Activated naive CD4-positive, alpha-beta T cell treated with anti-CD3 and anti-CD28 coated beads, Interleukin-2, amount 50 U/mL, for 24 hours (primary cell): ENCODE measurements at regions not wholly inside any gene's neighbourhood (a gene's known extent, or its start where the extent isn't known, plus 50 kb on each side); places are given as distances from the start of the nearest gene placed in this dataset.

ENCODE experiments used
- H3K27ac Mint-ChIP-seq: one replicate; pipeline ENCODE4 v1.8.0; 2021; ENCODE audit warnings: mild to moderate bottlenecking, mixed read lengths
- H3K27me3 Mint-ChIP-seq: one replicate; pipeline ENCODE4 v1.8.0; 2021; ENCODE audit warnings: mixed read lengths
- H3K36me3 Mint-ChIP-seq: one replicate; pipeline ENCODE4 v1.8.0; 2021; ENCODE audit warnings: mixed read lengths
- H3K4me1 Mint-ChIP-seq: one replicate; pipeline ENCODE4 v1.8.0; 2021; ENCODE audit warnings: mixed read lengths
- H3K4me3 Mint-ChIP-seq: one replicate; pipeline ENCODE4 v1.8.0; 2021; ENCODE audit warnings: mild to moderate bottlenecking, mixed read lengths
- H3K9me3 Mint-ChIP-seq: one replicate; pipeline ENCODE4 v1.8.0; 2021; ENCODE audit warnings: mixed read lengths

GRCh38 chr16:73204359-73205152 is 156.6 kb upstream of the ZFHX3 start:
- Mint-ChIP-seq H3K36me3 (no peaks in the 10 kb centered on the region), H3K4me1 (no peaks in the 10 kb centered on the region), H3K27ac (no peak overlapping the region), H3K9me3 (no peaks in the 10 kb centered on the region), H3K27me3 (no peaks in the 10 kb centered on the region), H3K4me3 (no peak overlapping the region)

GRCh38 chr16:73202161-73202729 is 154.3 kb upstream of the ZFHX3 start:
- no peak overlapping the region for H3K27ac Mint-ChIP-seq
- no peaks in the 10 kb centered on the region for H3K4me1 Mint-ChIP-seq
- no peak overlapping the region for H3K4me3 Mint-ChIP-seq
- H3K36me3 Mint-ChIP-seq = no peaks in the 10 kb centered on the region
- no peaks in the 10 kb centered on the region for H3K27me3 Mint-ChIP-seq
- no peaks in the 10 kb centered on the region for H3K9me3 Mint-ChIP-seq

- no peaks in the 10 kb centered on the region for H3K27me3 Mint-ChIP-seq
- no peaks in the 10 kb centered on the region for H3K36me3 Mint-ChIP-seq
- no peaks in the 10 kb centered on the region for H3K4me1 Mint-ChIP-seq
- H3K27ac Mint-ChIP-seq = no peak overlapping the region
- no peaks in the 10 kb centered on the region for H3K9me3 Mint-ChIP-seq
- H3K4me3 Mint-ChIP-seq = no peak overlapping the region
Observed at GRCh38 chr16:73199214-73199613, 151.3 kb upstream of the ZFHX3 start.

DNA sequence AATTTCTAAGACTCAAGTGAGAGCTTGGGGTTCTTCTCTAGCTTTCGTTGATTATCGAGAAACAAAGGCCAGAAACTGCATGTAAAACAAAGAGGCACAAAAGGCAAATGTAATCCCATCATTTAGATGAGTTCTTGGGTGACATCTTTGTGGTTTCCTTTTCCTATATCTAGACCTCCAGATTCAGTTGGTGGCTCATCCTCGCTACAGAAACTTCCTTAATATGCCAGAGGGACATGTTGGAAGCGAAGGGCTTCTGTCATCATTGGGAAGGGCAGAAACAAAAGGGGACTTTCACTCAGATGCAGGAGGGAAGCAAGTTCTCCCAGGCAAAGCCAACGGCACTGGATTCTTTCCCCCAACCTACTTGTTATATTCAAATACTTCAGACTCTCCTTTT is 150.6 kb upstream of the ZFHX3 start:
- no peaks in the 10 kb centered on the region for H3K9me3 Mint-ChIP-seq
- no peak overlapping the region for H3K4me3 Mint-ChIP-seq
- no peaks in the 10 kb centered on the region for H3K36me3 Mint-ChIP-seq
- no peak overlapping the region for H3K27ac Mint-ChIP-seq
- H3K27me3 Mint-ChIP-seq = no peaks in the 10 kb centered on the region
- H3K4me1 Mint-ChIP-seq = no peaks in the 10 kb centered on the region

GRCh38 chr16:73197598-73197997 is 149.7 kb upstream of the ZFHX3 start:
- Mint-ChIP-seq H3K27me3 (no peaks in the 10 kb centered on the region), H3K4me3 (no peak overlapping the region), H3K36me3 (no peaks in the 10 kb centered on the region), H3K27ac (no peak overlapping the region), H3K9me3 (no peaks in the 10 kb centered on the region), H3K4me1 (no peaks in the 10 kb centered on the region)

GRCh38 chr16:73196670-73197069 is 148.7 kb upstream of the ZFHX3 start:
- H3K27ac Mint-ChIP-seq = no peak overlapping the region
- no peaks in the 10 kb centered on the region for H3K9me3 Mint-ChIP-seq
- H3K4me3 Mint-ChIP-seq = no peak overlapping the region
- H3K36me3 Mint-ChIP-seq = no peaks in the 10 kb centered on the region
- H3K4me1 Mint-ChIP-seq = no peaks in the 10 kb centered on the region
- no peaks in the 10 kb centered on the region for H3K27me3 Mint-ChIP-seq

DNA sequence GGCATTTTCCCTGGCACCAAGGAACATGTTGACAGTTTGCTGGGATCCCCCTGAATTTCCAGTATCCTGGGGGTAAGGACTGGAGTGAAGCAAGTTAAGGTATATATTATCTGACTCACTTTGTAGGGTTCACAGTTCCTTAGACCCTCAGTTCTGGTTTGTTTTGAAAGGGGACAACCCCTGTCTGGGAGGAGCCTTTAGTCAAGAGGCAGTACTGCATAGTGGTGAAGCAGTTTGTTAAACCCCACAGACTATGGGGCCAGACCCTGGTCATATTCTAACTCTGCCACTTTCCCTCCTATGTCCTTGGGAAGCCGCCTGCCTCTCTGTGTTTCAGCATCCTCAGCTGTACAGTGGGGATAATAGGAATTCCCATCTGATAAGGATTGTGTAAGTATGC is 145.5 kb upstream of the ZFHX3 start:
- no peak overlapping the region for H3K27ac Mint-ChIP-seq

GRCh38 chr16:73192232-73192894 is 144.4 kb upstream of the ZFHX3 start:
- H3K36me3 Mint-ChIP-seq = no peaks in the 10 kb centered on the region
- no peak overlapping the region for H3K4me3 Mint-ChIP-seq
- H3K9me3 Mint-ChIP-seq = no peaks in the 10 kb centered on the region
- H3K27me3 Mint-ChIP-seq = no peaks in the 10 kb centered on the region
- no peak overlapping the region for H3K27ac Mint-ChIP-seq
- no peaks in the 10 kb centered on the region for H3K4me1 Mint-ChIP-seq

More for the DNA sequence above, 145.5 kb upstream of the ZFHX3 start:
- Mint-ChIP-seq H3K4me1 (no peaks in the 10 kb centered on the region), H3K4me3 (no peak overlapping the region), H3K36me3 (no peaks in the 10 kb centered on the region), H3K27me3 (no peaks in the 10 kb centered on the region), H3K9me3 (no peaks in the 10 kb centered on the region)

DNA sequence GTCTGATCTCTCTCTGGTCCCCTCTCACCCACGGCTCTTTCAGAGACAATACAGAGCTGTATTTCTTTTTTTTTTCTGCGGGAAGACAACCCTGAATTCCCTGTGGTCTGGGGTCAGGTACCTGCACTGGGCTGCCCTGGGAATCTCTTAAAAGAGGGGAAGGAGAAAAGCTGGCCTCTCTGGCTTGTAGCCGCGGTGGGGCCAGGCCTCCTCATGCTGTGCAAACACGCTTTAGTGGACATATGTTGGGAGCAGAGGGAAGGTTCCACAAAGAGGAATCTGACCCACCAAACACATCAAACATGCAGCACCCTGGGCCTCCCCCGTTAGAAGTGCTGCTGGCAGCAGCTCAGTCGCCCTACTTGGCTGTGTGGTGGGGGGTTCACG is 143.7 kb upstream of the ZFHX3 start:
- H3K4me3 Mint-ChIP-seq = no peak overlapping the region
- no peak overlapping the region for H3K27ac Mint-ChIP-seq
- H3K4me1 Mint-ChIP-seq = no peaks in the 10 kb centered on the region
- H3K36me3 Mint-ChIP-seq = no peaks in the 10 kb centered on the region
- H3K27me3 Mint-ChIP-seq = no peaks in the 10 kb centered on the region
- no peaks in the 10 kb centered on the region for H3K9me3 Mint-ChIP-seq

DNA sequence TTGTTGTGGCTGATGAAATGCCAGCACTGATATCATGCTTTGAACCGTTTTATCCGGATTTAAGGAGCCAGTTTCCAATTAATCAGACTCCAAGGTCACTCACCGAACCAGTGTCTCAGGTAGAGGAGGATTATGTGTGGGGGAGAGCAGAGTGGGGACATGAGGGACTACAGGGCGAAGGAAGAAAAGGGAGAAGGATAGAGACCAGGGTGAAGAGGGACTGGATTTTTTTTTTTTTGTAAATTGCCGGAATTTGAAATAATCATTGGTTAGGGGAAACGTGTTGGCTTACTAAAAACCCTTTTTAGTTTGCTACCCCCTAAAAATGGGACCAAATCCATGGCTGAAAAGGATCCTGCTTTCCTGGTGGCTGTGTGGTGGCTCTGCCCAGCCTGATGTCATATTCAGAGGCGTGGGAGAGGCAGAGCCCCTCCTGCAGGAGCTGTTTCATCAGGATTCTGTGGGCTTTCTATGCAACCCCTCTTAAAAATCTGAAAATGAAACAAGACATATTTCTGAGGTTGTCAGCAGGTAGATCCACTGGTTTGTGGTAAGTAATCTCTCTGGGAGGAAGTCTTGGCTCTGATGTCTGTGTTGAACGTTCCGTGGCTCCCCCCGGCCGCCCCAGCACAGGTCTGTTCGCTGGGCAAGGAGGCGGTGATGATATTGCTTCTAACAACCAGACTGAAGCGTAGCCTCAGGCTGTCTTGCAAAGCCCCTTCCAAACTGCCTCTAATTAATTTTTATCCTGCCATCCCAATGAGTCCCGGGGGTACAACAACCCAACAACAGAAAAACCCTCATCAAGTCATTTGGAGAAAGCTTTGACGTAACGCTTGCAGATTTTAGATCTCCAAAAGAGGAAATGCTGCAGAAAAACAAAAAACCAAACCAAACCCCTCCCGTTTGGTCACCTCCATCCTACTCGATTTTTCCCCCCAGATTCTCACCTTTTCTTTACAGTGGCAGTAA is 143.0 kb upstream of the ZFHX3 start:
- Mint-ChIP-seq H3K27ac (no peak overlapping the region), H3K27me3 (no peaks in the 10 kb centered on the region), H3K4me3 (no peak overlapping the region), H3K36me3 (no peaks in the 10 kb centered on the region), H3K9me3 (no peaks in the 10 kb centered on the region), H3K4me1 (no peaks in the 10 kb centered on the region)

GRCh38 chr16:73190256-73190655 is 142.3 kb upstream of the ZFHX3 start:
- H3K9me3 Mint-ChIP-seq = no peaks in the 10 kb centered on the region
- no peak overlapping the region for H3K27ac Mint-ChIP-seq
- H3K36me3 Mint-ChIP-seq = no peaks in the 10 kb centered on the region
- H3K4me1 Mint-ChIP-seq = no peaks in the 10 kb centered on the region
- H3K27me3 Mint-ChIP-seq = no peaks in the 10 kb centered on the region
- H3K4me3 Mint-ChIP-seq = no peak overlapping the region

- Mint-ChIP-seq H3K27me3 (no peaks in the 10 kb centered on the region), H3K27ac (no peak overlapping the region), H3K9me3 (no peaks in the 10 kb centered on the region), H3K36me3 (no peaks in the 10 kb centered on the region), H3K4me3 (no peak overlapping the region), H3K4me1 (no peaks in the 10 kb centered on the region)
Observed at GRCh38 chr16:73189136-73189535, 141.2 kb upstream of the ZFHX3 start.

DNA sequence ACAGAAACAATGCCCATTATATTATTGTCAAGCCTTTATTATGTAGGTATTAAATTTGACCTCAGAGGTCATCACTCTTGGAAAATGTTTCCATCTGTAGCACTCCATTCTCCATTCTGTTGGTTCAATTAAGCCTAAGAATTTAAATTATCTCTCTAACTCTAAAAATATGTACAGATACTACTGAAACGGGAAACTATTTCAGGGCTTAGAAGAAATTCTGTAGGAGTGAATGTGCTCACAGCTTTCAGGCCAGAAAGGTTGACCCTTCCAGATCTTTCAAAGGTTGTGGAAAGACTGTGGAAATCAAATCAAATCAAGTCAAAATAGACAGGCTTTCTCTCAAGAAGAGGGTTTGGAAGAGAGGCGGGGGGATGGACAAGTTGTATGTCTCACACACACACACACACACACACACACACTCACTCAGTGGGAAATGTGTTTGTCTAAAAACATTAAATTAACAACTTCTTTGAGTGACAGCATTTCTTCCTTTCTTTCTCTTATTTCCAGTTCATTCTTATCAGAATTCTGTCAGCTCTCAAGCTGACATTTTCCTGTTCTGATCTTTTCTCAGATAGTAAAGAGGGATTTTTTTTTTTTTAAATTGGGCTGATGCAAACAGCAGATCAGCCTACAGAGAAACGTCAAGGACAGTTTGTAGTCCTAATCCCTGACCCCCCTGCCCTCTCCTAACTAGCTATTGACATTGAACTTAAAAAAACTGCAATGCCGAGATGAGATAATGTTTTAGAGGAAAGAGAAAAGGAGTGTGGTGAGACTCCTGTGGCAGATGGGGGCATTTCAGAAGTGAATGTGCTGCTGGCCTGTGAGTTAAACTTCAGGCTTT is 139.0 kb upstream of the ZFHX3 start:
- no peaks in the 10 kb centered on the region for H3K9me3 Mint-ChIP-seq
- no peak overlapping the region for H3K4me3 Mint-ChIP-seq
- no peaks in the 10 kb centered on the region for H3K27me3 Mint-ChIP-seq
- no peaks in the 10 kb centered on the region for H3K4me1 Mint-ChIP-seq
- no peaks in the 10 kb centered on the region for H3K36me3 Mint-ChIP-seq
- no peak overlapping the region for H3K27ac Mint-ChIP-seq

DNA sequence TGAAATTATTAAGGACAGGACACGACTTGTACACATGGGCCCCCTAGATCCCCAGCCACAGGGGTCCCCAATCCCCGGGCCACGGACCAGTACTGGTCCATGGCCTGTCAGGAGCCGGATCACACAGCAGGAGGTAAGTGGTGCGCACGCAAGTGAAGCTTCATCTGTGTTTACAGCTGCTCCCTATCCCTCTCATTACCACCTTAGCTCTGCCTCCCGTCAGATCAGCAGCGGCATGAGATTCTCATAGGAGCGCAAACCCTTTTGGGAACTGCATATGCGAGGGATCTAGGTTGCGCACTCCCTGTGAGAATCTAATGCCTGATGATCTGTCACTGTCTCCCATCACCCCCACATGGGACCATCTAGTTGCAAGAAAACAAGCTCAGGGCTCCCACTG is 137.8 kb upstream of the ZFHX3 start:
- Mint-ChIP-seq H3K9me3 (no peaks in the 10 kb centered on the region), H3K36me3 (no peaks in the 10 kb centered on the region), H3K27me3 (no peaks in the 10 kb centered on the region), H3K4me3 (no peak overlapping the region), H3K27ac (no peak overlapping the region), H3K4me1 (no peaks in the 10 kb centered on the region)

DNA sequence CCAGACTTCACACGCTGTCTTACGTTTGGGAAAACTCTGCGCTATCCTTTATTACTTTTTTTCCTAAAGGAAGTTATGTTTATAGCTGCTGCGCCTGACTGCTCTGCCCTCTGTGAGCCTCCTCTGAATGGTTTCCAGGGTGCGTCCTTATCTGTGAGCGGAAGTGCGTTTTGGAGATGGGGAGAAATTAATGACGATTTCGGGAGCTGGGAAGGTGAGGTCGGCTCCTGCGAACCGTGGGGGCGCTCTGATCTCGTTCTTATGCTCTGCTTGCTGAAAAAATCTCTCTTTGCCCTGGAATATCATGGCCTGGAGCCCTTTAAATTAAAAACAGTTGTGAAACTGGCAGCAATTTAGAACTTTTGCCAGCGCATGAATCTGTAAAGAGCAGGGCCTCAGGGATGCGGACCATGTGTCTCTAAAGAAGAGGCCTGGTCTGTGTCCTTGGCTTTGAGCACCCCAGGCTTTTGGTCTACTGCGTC is 135.7 kb upstream of the ZFHX3 start:
- Mint-ChIP-seq H3K27me3 (no peaks in the 10 kb centered on the region), H3K9me3 (no peaks in the 10 kb centered on the region), H3K36me3 (no peaks in the 10 kb centered on the region), H3K4me3 (no peak overlapping the region), H3K4me1 (no peaks in the 10 kb centered on the region), H3K27ac (no peak overlapping the region)
